ENCODE measurements at regions not wholly inside any gene's neighbourhood (a gene's known extent, or its start where the extent isn't known, plus 50 kb on each side); places are given as distances from the start of the nearest gene placed in this dataset.

DNA sequence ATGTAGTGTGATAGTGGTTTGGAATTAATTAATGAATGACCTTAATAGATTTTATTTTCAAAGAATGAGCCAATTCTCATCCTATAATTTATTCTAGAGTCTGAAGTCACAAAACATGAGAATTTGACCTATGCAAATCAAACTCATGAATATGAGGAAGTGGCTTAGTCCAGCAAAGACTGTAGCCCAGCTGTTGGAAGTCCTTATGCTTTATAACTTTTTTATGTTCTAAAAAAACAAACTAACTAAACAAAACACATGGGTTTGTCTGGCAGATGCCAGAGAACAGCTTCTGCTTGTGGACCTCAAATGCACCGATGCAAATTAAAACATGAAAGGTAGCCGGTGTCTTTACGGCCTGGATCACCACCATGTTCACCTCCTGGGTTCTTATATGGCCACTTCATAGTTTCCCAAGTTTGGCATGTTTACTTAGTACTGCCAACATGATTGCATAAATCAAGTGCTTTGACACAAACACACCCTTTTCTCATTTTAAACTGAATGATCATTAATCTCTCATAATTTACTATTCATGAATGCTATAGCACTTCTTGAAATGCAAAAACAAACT is 277.4 kb downstream of the PAPSS1 start:
- TF ChIP-seq, protein P1, sequence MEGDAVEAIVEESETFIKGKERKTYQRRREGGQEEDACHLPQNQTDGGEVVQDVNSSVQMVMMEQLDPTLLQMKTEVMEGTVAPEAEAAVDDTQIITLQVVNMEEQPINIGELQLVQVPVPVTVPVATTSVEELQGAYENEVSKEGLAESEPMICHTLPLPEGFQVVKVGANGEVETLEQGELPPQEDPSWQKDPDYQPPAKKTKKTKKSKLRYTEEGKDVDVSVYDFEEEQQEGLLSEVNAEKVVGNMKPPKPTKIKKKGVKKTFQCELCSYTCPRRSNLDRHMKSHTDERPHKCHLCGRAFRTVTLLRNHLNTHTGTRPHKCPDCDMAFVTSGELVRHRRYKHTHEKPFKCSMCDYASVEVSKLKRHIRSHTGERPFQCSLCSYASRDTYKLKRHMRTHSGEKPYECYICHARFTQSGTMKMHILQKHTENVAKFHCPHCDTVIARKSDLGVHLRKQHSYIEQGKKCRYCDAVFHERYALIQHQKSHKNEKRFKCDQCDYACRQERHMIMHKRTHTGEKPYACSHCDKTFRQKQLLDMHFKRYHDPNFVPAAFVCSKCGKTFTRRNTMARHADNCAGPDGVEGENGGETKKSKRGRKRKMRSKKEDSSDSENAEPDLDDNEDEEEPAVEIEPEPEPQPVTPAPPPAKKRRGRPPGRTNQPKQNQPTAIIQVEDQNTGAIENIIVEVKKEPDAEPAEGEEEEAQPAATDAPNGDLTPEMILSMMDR (IDR thresholded peaks at IDR 0.05) = no peak
- no peak for TF ChIP-seq EP300 (IDR thresholded peaks at IDR 0.05)
- no peak for TF ChIP-seq POLR2A (IDR thresholded peaks at IDR 0.05)
